ENCODE measurements at regions not wholly inside any gene's neighbourhood (a gene's known extent, or its start where the extent isn't known, plus 50 kb on each side); places are given as distances from the start of the nearest gene placed in this dataset.

- H3K4me3 Mint-ChIP-seq = no peak overlapping the region
- H3K36me3 Mint-ChIP-seq (ENCODE audit: low read depth) = no peaks in the 10 kb centered on the region
- TF ChIP-seq, protein P1, sequence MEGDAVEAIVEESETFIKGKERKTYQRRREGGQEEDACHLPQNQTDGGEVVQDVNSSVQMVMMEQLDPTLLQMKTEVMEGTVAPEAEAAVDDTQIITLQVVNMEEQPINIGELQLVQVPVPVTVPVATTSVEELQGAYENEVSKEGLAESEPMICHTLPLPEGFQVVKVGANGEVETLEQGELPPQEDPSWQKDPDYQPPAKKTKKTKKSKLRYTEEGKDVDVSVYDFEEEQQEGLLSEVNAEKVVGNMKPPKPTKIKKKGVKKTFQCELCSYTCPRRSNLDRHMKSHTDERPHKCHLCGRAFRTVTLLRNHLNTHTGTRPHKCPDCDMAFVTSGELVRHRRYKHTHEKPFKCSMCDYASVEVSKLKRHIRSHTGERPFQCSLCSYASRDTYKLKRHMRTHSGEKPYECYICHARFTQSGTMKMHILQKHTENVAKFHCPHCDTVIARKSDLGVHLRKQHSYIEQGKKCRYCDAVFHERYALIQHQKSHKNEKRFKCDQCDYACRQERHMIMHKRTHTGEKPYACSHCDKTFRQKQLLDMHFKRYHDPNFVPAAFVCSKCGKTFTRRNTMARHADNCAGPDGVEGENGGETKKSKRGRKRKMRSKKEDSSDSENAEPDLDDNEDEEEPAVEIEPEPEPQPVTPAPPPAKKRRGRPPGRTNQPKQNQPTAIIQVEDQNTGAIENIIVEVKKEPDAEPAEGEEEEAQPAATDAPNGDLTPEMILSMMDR (IDR thresholded peaks at IDR 0.05; ENCODE audit: unreplicated experiment in 3 of 3) = no peak
- H3K4me1 Mint-ChIP-seq = peaks cover 25% of the 10 kb centered on the region
- no peaks in the 10 kb centered on the region for H3K9me3 Mint-ChIP-seq
- peaks cover 30% of the 10 kb centered on the region for H3K27me3 Mint-ChIP-seq (ENCODE audit: low read depth)
- peak overlapping the region in 1 of 3 experiments; percentile 54 for H3K27ac Mint-ChIP-seq
Observed at GRCh38 chr22:48370508-48371325, 1457.0 kb downstream of the BRD1 start.

DNA sequence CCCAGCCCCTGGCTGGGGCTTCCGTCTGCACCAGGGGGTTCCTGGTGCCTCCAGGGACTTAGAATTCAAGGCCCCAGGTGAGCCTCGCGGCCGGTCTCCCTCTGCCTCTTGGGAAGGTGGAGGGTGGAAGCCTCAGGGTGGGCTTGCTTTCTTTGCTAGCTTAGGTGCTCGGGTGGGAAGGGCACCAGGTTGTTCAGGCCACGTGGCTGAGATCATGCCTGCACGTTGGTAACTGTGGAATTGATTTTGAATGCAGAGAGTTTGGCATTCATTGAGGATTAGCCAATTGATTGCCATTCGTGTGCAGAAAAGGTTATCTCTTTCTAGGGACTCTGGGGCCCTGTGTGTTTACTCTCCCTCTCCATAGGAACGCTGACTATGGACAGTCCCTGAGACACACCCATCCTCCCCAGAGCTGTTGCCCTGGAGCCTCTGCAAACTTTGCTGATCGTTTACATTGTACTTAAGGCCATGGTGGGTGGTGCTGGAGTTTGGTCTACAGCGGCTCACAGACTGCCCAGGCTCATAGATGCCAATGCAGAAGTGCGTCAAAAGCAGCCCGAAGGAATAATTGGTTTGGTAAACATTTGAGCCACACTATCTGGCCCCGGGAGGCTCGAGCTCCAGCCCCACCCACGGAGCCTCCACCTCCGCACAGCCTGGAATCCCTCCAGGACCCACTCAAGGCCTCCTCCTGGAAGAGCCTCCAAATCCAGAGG, 1457.7 kb downstream of the BRD1 start:
- Mint-ChIP-seq H3K27me3 (ENCODE audit: low read depth) (peaks cover 29% of the 10 kb centered on the region), H3K36me3 (ENCODE audit: low read depth) (no peaks in the 10 kb centered on the region), H3K4me1 (peaks cover 25% of the 10 kb centered on the region), H3K4me3 (no peak overlapping the region), H3K27ac (no peak overlapping the region), H3K9me3 (no peaks in the 10 kb centered on the region)
- TF ChIP-seq, protein P1 (IDR thresholded peaks at IDR 0.05; ENCODE audit: unreplicated experiment in 3 of 3) = no peak

DNA sequence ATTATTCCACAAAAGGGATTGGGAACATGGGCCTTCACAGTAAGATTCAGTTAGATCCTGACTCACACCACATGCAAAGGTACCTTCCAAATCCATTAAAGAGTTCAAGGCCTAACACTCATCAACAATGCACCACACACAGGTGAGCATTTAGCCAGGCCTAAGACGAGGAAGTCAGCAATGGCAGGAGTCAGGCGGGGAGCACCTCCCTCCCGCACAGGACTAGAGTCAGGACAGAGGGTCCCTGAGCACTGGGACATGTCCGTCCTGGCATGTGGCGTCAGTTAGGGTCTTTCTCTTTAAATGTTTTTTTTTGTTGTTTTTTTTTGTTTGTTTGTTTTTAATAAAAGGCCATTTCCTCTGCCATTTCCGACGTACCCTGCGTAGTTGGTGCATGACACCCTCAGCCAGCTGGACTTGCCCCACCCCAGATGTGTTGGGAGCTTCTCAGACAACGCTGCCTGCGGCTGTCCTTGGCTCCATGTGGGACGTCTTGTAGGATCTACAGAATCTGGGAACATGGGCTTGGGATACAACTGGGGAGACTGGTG, 1458.6 kb downstream of the BRD1 start:
- Mint-ChIP-seq H3K4me3 (no peak overlapping the region), H3K9me3 (no peaks in the 10 kb centered on the region), H3K36me3 (ENCODE audit: low read depth) (no peaks in the 10 kb centered on the region), H3K27me3 (ENCODE audit: low read depth) (peaks cover 29% of the 10 kb centered on the region), H3K27ac (no peak overlapping the region), H3K4me1 (peaks cover 25% of the 10 kb centered on the region)
- TF ChIP-seq, protein P1 (IDR thresholded peaks at IDR 0.05; ENCODE audit: unreplicated experiment in 3 of 3) = no peak

GRCh38 chr22:48367731-48368130, 1459.9 kb downstream of the BRD1 start:
- H3K4me3 Mint-ChIP-seq = no peak overlapping the region
- peaks cover 25% of the 10 kb centered on the region for H3K27me3 Mint-ChIP-seq (ENCODE audit: low read depth)
- H3K27ac Mint-ChIP-seq = peak overlapping the region in 2 of 3 experiments; percentile 22 to 61
- H3K9me3 Mint-ChIP-seq = no peaks in the 10 kb centered on the region
- H3K4me1 Mint-ChIP-seq = peaks cover 25% of the 10 kb centered on the region
- TF ChIP-seq, protein P1 (IDR thresholded peaks at IDR 0.05; ENCODE audit: unreplicated experiment in 3 of 3) = no peak
- H3K36me3 Mint-ChIP-seq (ENCODE audit: low read depth) = no peaks in the 10 kb centered on the region

- Mint-ChIP-seq H3K36me3 (ENCODE audit: low read depth) (no peaks in the 10 kb centered on the region), H3K27ac (no peak overlapping the region), H3K4me1 (peaks cover 24% of the 10 kb centered on the region), H3K27me3 (ENCODE audit: low read depth) (peaks cover 21% of the 10 kb centered on the region), H3K4me3 (no peak overlapping the region), H3K9me3 (no peaks in the 10 kb centered on the region)
- TF ChIP-seq, protein P1 (IDR thresholded peaks at IDR 0.05; ENCODE audit: unreplicated experiment in 3 of 3) = no peak
Observed at GRCh38 chr22:48366591-48366990, 1461.1 kb downstream of the BRD1 start.

Measured in nephron (organoid).